ENCODE measurements at regions not wholly inside any gene's neighbourhood (a gene's known extent, or its start where the extent isn't known, plus 50 kb on each side); places are given as distances from the start of the nearest gene placed in this dataset.

DNA sequence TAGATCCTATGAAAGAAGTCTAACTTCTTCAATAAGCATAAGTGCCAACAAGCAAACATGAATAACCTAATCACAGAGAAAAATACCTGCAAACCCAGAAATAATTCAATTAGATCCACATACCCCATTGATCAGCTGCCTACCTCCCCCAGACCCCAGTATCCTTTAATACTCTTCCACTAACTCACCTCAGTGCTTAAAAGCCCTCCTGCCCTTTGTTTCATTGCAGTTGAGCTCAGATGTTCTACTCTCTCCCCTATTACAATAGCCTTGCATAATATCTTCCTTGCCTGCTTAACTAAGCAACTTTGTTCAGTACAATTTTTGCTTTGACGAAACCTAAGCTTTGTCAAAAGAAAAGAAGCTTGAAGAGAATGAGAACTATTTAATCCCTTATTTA lies 156.0 kb upstream of the ZC3H15 start:
- CTCF ChIA-PET = no interaction called here
- BruUV-seq (replicated peaks) = no TSS peak
- no peaks in the 10 kb centered on the region for H3K36me3 ChIP-seq (ENCODE audit: control insufficient read depth in 2 of 2, extremely low read depth in 1 of 2, insufficient read depth in 2 of 2, low read length in 2 of 2)

More for the DNA sequence above, 156.0 kb upstream of the ZC3H15 start:
- Histone ChIP-seq H3K9me3 (replicated peaks; ENCODE audit: control insufficient read depth, insufficient read depth, low read length) (no peaks in the 10 kb centered on the region), H3K27me3 (ENCODE audit: control insufficient read depth in 2 of 2, insufficient read depth in 2 of 2, low read length in 2 of 2) (no peaks in the 10 kb centered on the region), H2AFZ (ENCODE audit: low read depth, low read length) (no peak overlapping the region), H3K4me3 (replicated peaks in 1 of 3; ENCODE audit: insufficient read depth in 1 of 3, low read depth in 1 of 3, low read length in 3 of 3) (no peak overlapping the region), H3K79me2 (ENCODE audit: control insufficient read depth, insufficient read depth, low read length) (no peaks in the 10 kb centered on the region), H3K4me1 (ENCODE audit: control insufficient read depth, extremely low read depth, insufficient read depth, low read length) (no peaks in the 10 kb centered on the region), H4K20me1 (replicated peaks; ENCODE audit: control insufficient read depth, extremely low read depth, insufficient read depth, low read length) (no peaks in the 10 kb centered on the region), H3K9me1 (replicated peaks; ENCODE audit: control insufficient read depth, extremely low read depth, insufficient read depth, low read length) (no peaks in the 10 kb centered on the region), H3K9ac (replicated peaks; ENCODE audit: extremely low read depth, insufficient read depth, low read length) (no peak overlapping the region), H3K27ac (ENCODE audit: insufficient read depth, low read depth, low read length) (no peak overlapping the region), H3K4me2 (ENCODE audit: insufficient read depth, low read length) (no peak overlapping the region)
- POLR2A ChIA-PET = no interaction called here
- FAIRE-seq (no peak), DNase-seq (ENCODE audit: low read depth, low spot score) (no peak)
- dilution Hi-C loops (cut with MboI; ENCODE audit: extremely low pct_ligation_motif_present, low sequenced_read_pairs) (no loop called here), intact Hi-C loops (cut with micrococcal nuclease) (no loop called here)
- no peak for TF ChIP-seq FOS (IDR thresholded peaks at IDR 0.05; ENCODE audit: borderline replicate concordance, insufficient read depth, low read length)
- no peak for TF ChIP-seq POLR2A (IDR thresholded peaks at IDR 0.05; ENCODE audit: low read depth, low read length)
- no peak for TF ChIP-seq JUN (IDR thresholded peaks at IDR 0.05; ENCODE audit: borderline replicate concordance, insufficient read depth, insufficient read length, low read depth)
- no peak for TF ChIP-seq CTCF (IDR thresholded peaks at IDR 0.05; ENCODE audit: extremely low read depth in 1 of 2, insufficient read depth in 1 of 2, low read depth in 1 of 2, low read length in 2 of 2)
- no peak for TF ChIP-seq GATA2 (IDR thresholded peaks at IDR 0.05; ENCODE audit: insufficient read depth, insufficient read length, low read depth, low read length)
- TF ChIP-seq MYC (IDR thresholded peaks at IDR 0.05; ENCODE audit: low read depth, low read length) = no peak
- no peak for TF ChIP-seq POLR2AphosphoS5 (IDR thresholded peaks at IDR 0.05; ENCODE audit: insufficient read depth, low read depth, low read length)
- TF ChIP-seq EZH2 (IDR thresholded peaks at IDR 0.05; ENCODE audit: borderline replicate concordance, low read depth, low read length, severe bottlenecking) = no peak
- TF ChIP-seq, protein P1, sequence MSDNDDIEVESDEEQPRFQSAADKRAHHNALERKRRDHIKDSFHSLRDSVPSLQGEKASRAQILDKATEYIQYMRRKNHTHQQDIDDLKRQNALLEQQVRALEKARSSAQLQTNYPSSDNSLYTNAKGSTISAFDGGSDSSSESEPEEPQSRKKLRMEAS (IDR thresholded peaks at IDR 0.05; ENCODE audit: insufficient read depth, insufficient read length) = no peak

Measured in endothelial cell of umbilical vein (primary cell).